ENCODE measurements at regions not wholly inside any gene's neighbourhood (a gene's known extent, or its start where the extent isn't known, plus 50 kb on each side); places are given as distances from the start of the nearest gene placed in this dataset.

DNA sequence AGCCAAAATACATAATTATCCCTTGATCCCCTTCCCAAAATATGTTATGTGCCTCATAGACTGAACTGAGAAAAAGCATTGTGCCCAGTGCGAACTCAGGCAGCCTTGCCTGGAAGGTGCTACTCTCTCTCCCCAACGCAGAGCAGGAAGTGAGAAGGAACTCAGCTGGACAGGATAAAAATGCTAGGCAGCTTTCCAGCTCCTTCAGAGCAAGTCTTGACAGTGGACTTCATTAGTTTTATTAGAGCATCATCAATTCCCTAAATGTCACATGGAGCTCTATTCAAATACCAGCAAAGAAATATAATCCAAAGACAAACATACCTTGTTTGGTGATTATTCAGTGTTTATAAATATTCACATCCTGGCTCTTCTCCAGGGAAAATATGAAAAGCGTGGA, 202.4 kb downstream of the RFC3 start:
- H3K4me2 ChIP-seq (ENCODE audit: low read length) = no peak overlapping the region
- TF ChIP-seq EZH2phosphoT487 (IDR thresholded peaks at IDR 0.05; ENCODE audit: low read depth) = no peak
- TF ChIP-seq, protein P1, sequence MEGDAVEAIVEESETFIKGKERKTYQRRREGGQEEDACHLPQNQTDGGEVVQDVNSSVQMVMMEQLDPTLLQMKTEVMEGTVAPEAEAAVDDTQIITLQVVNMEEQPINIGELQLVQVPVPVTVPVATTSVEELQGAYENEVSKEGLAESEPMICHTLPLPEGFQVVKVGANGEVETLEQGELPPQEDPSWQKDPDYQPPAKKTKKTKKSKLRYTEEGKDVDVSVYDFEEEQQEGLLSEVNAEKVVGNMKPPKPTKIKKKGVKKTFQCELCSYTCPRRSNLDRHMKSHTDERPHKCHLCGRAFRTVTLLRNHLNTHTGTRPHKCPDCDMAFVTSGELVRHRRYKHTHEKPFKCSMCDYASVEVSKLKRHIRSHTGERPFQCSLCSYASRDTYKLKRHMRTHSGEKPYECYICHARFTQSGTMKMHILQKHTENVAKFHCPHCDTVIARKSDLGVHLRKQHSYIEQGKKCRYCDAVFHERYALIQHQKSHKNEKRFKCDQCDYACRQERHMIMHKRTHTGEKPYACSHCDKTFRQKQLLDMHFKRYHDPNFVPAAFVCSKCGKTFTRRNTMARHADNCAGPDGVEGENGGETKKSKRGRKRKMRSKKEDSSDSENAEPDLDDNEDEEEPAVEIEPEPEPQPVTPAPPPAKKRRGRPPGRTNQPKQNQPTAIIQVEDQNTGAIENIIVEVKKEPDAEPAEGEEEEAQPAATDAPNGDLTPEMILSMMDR (IDR thresholded peaks at IDR 0.05; ENCODE audit: low read depth, low read length) = no peak

DNA sequence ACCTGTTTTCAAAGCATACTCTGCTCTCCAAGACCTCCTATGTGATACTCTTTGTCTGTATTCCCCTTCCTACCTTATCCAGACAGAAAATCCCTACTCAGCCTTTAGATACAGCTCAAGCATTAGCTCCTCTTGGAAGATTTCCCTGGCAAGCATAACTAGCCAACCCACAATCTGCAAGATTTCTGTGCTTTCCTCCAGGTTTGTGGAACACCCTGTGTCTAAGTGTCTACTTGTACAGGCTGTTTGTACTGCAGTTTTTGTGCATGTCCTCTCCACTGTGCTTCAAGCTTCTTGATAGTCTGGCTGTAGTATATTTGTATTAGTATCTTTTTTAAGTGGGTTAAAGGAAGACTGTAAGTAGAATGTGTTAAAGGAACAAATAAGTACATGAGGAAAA, 203.7 kb downstream of the RFC3 start:
- Histone ChIP-seq H3K27me3 (ENCODE audit: low read depth, low read length) (no peaks in the 10 kb centered on the region), H3K27ac (ENCODE audit: low read length) (no peak overlapping the region), H4K20me1 (ENCODE audit: insufficient read depth, low read length) (no peaks in the 10 kb centered on the region), H3K9ac (ENCODE audit: low read length) (no peak overlapping the region), H3K36me3 (replicated peaks; ENCODE audit: low read depth, low read length) (peaks cover 11% of the 10 kb centered on the region), H2AFZ (ENCODE audit: low read depth, low read length) (no peak overlapping the region), H3K4me3 (ENCODE audit: low read length) (no peak overlapping the region), H3K4me2 (ENCODE audit: low read length) (no peak overlapping the region), H3K79me2 (ENCODE audit: low read length) (no peaks in the 10 kb centered on the region), H3K4me1 (ENCODE audit: low read length) (no peaks in the 10 kb centered on the region), H3K9me3 (ENCODE audit: insufficient read depth, low read length) (peaks cover 6% of the 10 kb centered on the region)
- TF ChIP-seq, protein P1 (IDR thresholded peaks at IDR 0.05; ENCODE audit: low read depth, low read length) = no peak
- TF ChIP-seq EZH2phosphoT487 (IDR thresholded peaks at IDR 0.05; ENCODE audit: low read depth) = no peak

More for the DNA sequence above, 202.4 kb downstream of the RFC3 start:
- peaks cover 11% of the 10 kb centered on the region for H3K36me3 ChIP-seq (replicated peaks; ENCODE audit: low read depth, low read length)
- H3K4me1 ChIP-seq (ENCODE audit: low read length) = no peaks in the 10 kb centered on the region
- H4K20me1 ChIP-seq (ENCODE audit: insufficient read depth, low read length) = no peaks in the 10 kb centered on the region
- H2AFZ ChIP-seq (ENCODE audit: low read depth, low read length) = no peak overlapping the region
- H3K4me3 ChIP-seq (ENCODE audit: low read length) = no peak overlapping the region
- H3K9ac ChIP-seq (ENCODE audit: low read length) = no peak overlapping the region
- H3K27ac ChIP-seq (ENCODE audit: low read length) = no peak overlapping the region
- no peaks in the 10 kb centered on the region for H3K79me2 ChIP-seq (ENCODE audit: low read length)
- no peaks in the 10 kb centered on the region for H3K27me3 ChIP-seq (ENCODE audit: low read depth, low read length)
- peaks cover 6% of the 10 kb centered on the region for H3K9me3 ChIP-seq (ENCODE audit: insufficient read depth, low read length)

DNA sequence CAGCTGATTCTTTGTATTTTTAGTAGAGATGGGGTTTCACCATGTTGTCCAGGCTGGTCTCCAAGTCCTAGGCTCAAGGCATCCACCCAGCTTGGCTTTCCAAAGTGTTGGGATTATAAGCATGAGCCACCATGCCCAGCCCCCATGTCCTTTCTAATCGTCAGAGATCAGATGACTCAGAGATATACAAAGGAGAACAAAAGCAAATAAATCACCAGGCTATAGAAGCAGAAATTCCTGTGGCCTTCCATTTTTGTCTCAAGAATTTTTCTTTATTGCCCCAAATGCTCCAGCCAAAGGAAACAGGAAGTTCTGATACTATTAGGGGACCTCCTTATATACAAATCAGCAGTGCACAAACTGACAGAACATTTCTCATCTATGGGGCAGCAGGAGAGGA, 207.8 kb downstream of the RFC3 start:
- H3K27ac ChIP-seq (ENCODE audit: low read length) = no peak overlapping the region
- H3K36me3 ChIP-seq (replicated peaks; ENCODE audit: low read depth, low read length) = peaks cover 11% of the 10 kb centered on the region
- no peaks in the 10 kb centered on the region for H3K4me1 ChIP-seq (ENCODE audit: low read length)
- H3K27me3 ChIP-seq (ENCODE audit: low read depth, low read length) = no peaks in the 10 kb centered on the region
- TF ChIP-seq, protein P1 (IDR thresholded peaks at IDR 0.05; ENCODE audit: low read depth, low read length) = no peak
- no peak for TF ChIP-seq EZH2phosphoT487 (IDR thresholded peaks at IDR 0.05; ENCODE audit: low read depth)
- no peak overlapping the region for H3K4me3 ChIP-seq (ENCODE audit: low read length)
- no peak overlapping the region for H2AFZ ChIP-seq (ENCODE audit: low read depth, low read length)
- no peak overlapping the region for H3K9ac ChIP-seq (ENCODE audit: low read length)
- peaks cover 6% of the 10 kb centered on the region for H3K9me3 ChIP-seq (ENCODE audit: insufficient read depth, low read length)
- H3K79me2 ChIP-seq (ENCODE audit: low read length) = no peaks in the 10 kb centered on the region
- H4K20me1 ChIP-seq (ENCODE audit: insufficient read depth, low read length) = no peaks in the 10 kb centered on the region
- no peak overlapping the region for H3K4me2 ChIP-seq (ENCODE audit: low read length)

DNA sequence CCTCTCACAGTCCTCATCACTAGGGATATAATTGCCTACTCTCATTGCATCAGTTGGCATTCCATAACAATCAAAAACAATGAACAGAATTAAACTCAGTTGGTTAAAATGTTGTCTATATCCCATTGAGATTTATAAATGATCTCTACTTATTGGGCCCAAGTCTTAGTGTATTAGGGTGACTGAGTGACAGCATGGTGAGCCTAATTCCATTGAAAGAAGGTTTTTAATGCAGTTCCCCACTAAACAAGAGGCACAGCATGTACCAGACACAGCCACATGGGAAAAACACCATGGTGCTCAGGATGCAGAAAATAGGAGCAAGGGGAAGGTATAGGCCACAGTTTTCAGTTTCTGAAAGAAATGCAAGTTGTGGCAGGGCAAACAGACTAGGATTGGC, 208.4 kb downstream of the RFC3 start:
- no peaks in the 10 kb centered on the region for H3K4me1 ChIP-seq (ENCODE audit: low read length)
- H3K4me2 ChIP-seq (ENCODE audit: low read length) = no peak overlapping the region
- H3K27ac ChIP-seq (ENCODE audit: low read length) = no peak overlapping the region
- no peak overlapping the region for H2AFZ ChIP-seq (ENCODE audit: low read depth, low read length)
- TF ChIP-seq, protein P1 (IDR thresholded peaks at IDR 0.05; ENCODE audit: low read depth, low read length) = no peak
- no peak for TF ChIP-seq EZH2phosphoT487 (IDR thresholded peaks at IDR 0.05; ENCODE audit: low read depth)
- no peak overlapping the region for H3K9ac ChIP-seq (ENCODE audit: low read length)
- no peaks in the 10 kb centered on the region for H3K27me3 ChIP-seq (ENCODE audit: low read depth, low read length)
- no peak overlapping the region for H3K4me3 ChIP-seq (ENCODE audit: low read length)
- H3K79me2 ChIP-seq (ENCODE audit: low read length) = no peaks in the 10 kb centered on the region
- H3K36me3 ChIP-seq (replicated peaks; ENCODE audit: low read depth, low read length) = peaks cover 10% of the 10 kb centered on the region
- no peaks in the 10 kb centered on the region for H4K20me1 ChIP-seq (ENCODE audit: insufficient read depth, low read length)
- peaks cover 6% of the 10 kb centered on the region for H3K9me3 ChIP-seq (ENCODE audit: insufficient read depth, low read length)

Measured in OCI-LY3 (cell line).